ENCODE measurements at regions not wholly inside any gene's neighbourhood (a gene's known extent, or its start where the extent isn't known, plus 50 kb on each side); places are given as distances from the start of the nearest gene placed in this dataset.

GRCh38 chr5:143700994-143701393 is 111.0 kb upstream of the HMHB1 start:
- H3K27ac ChIP-seq (ENCODE audit: low read length), result no peak overlapping the region
- no peak overlapping the region for H3K9ac ChIP-seq (ENCODE audit: low read length)
- no peaks in the 10 kb centered on the region for H3K79me2 ChIP-seq (ENCODE audit: low read length)
- no peaks in the 10 kb centered on the region for H3K9me3 ChIP-seq (replicated peaks; ENCODE audit: insufficient read depth, low read length)
- no peaks in the 10 kb centered on the region for H3F3A ChIP-seq (ENCODE audit: insufficient read depth, low read length)
- no peak overlapping the region for H3K4me3 ChIP-seq (ENCODE audit: low read length)
- H3K4me2 ChIP-seq (ENCODE audit: low read depth, low read length), result no peak overlapping the region
- H3K4me1 ChIP-seq (ENCODE audit: low read length), result no peaks in the 10 kb centered on the region
- H2AFZ ChIP-seq (ENCODE audit: low read length), result no peak overlapping the region
- H3K9me2 ChIP-seq (replicated peaks; ENCODE audit: insufficient read depth, low read length), result no peaks in the 10 kb centered on the region
- TF ChIP-seq CTCF (IDR thresholded peaks at IDR 0.05; ENCODE audit: low read length) (no peak), EZH2 (optimal IDR thresholded peaks at IDR 0.05; ENCODE audit: low read depth, low read length) (no peak), EZH2phosphoT487 (IDR thresholded peaks at IDR 0.05; ENCODE audit: low read length) (no peak)
- DNase-seq, result no peak
- H4K20me1 ChIP-seq (ENCODE audit: insufficient read depth, low read length), result no peaks in the 10 kb centered on the region
- H3K27me3 ChIP-seq (replicated peaks; ENCODE audit: insufficient read depth, low read length), result no peaks in the 10 kb centered on the region
- no peaks in the 10 kb centered on the region for H3K36me3 ChIP-seq (replicated peaks; ENCODE audit: insufficient read depth, low read length)

DNA sequence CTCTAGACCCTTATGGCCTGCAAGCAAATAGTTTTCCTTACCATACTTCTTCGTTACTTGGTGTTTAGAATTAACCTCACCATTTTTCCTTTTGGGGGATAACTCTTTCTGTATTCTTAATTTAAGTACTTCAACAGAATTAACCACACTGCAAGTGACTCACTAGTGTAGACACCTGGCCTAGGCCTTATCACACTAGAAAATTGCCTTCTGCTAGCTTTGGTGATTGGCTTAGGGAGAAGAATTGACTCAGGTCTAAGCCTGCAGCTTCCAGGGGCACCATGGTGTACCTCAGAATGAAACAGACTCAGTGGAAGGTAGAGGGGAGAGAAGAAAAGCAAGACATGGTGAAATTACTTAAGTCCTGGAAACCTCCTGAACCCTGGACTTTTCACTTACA is 112.8 kb upstream of the HMHB1 start:
- no peaks in the 10 kb centered on the region for H3K79me2 ChIP-seq (ENCODE audit: low read length)
- H3K27me3 ChIP-seq (replicated peaks; ENCODE audit: insufficient read depth, low read length), result no peaks in the 10 kb centered on the region
- H3K4me1 ChIP-seq (ENCODE audit: low read length), result no peaks in the 10 kb centered on the region
- H3K4me2 ChIP-seq (ENCODE audit: low read depth, low read length), result no peak overlapping the region
- H3K36me3 ChIP-seq (replicated peaks; ENCODE audit: insufficient read depth, low read length), result no peaks in the 10 kb centered on the region
- H3K4me3 ChIP-seq (ENCODE audit: low read length), result no peak overlapping the region
- no peak for DNase-seq
- H3K9ac ChIP-seq (ENCODE audit: low read length), result no peak overlapping the region
- no peaks in the 10 kb centered on the region for H3F3A ChIP-seq (ENCODE audit: insufficient read depth, low read length)
- H4K20me1 ChIP-seq (ENCODE audit: insufficient read depth, low read length), result no peaks in the 10 kb centered on the region
- H3K27ac ChIP-seq (ENCODE audit: low read length), result no peak overlapping the region
- H2AFZ ChIP-seq (ENCODE audit: low read length), result no peak overlapping the region
- no peaks in the 10 kb centered on the region for H3K9me3 ChIP-seq (replicated peaks; ENCODE audit: insufficient read depth, low read length)
- TF ChIP-seq EZH2phosphoT487 (IDR thresholded peaks at IDR 0.05; ENCODE audit: low read length) (no peak), CTCF (IDR thresholded peaks at IDR 0.05; ENCODE audit: low read length) (no peak), EZH2 (optimal IDR thresholded peaks at IDR 0.05; ENCODE audit: low read depth, low read length) (no peak)
- no peaks in the 10 kb centered on the region for H3K9me2 ChIP-seq (replicated peaks; ENCODE audit: insufficient read depth, low read length)

DNA sequence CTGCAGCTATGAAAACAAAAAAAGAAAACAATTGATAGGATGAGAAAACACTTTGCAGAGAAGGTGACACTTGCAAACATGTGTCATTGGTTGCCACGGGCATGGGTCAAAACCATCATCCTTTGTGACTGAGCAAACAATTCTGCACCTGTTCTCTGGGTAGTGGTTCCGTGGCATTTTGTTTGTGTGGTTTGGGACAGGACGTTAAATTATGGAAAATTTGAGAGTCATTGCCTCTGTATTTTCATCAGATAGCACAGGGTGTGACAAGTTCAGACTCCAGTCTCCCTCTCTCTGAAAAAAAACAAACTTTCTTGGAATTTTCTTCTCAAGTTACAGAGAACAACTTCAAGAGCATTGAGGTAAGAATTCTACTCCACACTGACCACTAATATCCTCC is 113.4 kb upstream of the HMHB1 start:
- Histone ChIP-seq H3K36me3 (replicated peaks; ENCODE audit: insufficient read depth, low read length) (no peaks in the 10 kb centered on the region), H3K4me3 (ENCODE audit: low read length) (no peak overlapping the region), H2AFZ (ENCODE audit: low read length) (no peak overlapping the region), H4K20me1 (ENCODE audit: insufficient read depth, low read length) (no peaks in the 10 kb centered on the region), H3K4me2 (ENCODE audit: low read depth, low read length) (no peak overlapping the region), H3F3A (ENCODE audit: insufficient read depth, low read length) (no peaks in the 10 kb centered on the region), H3K9ac (ENCODE audit: low read length) (no peak overlapping the region), H3K4me1 (ENCODE audit: low read length) (0 out of 2 replicates have a peak, but pooled peaks cover 4% of the 10 kb centered on the region), H3K27me3 (replicated peaks; ENCODE audit: insufficient read depth, low read length) (no peaks in the 10 kb centered on the region), H3K9me3 (replicated peaks; ENCODE audit: insufficient read depth, low read length) (no peaks in the 10 kb centered on the region), H3K27ac (ENCODE audit: low read length) (no peak overlapping the region), H3K79me2 (ENCODE audit: low read length) (no peaks in the 10 kb centered on the region), H3K9me2 (replicated peaks; ENCODE audit: insufficient read depth, low read length) (no peaks in the 10 kb centered on the region)
- no peak for TF ChIP-seq EZH2phosphoT487 (IDR thresholded peaks at IDR 0.05; ENCODE audit: low read length)
- no peak for TF ChIP-seq CTCF (IDR thresholded peaks at IDR 0.05; ENCODE audit: low read length)
- TF ChIP-seq EZH2 (optimal IDR thresholded peaks at IDR 0.05; ENCODE audit: low read depth, low read length), result no peak
- DNase-seq, result no peak

Data from MM.1S (cell line).